RWPE1 (cell line): ENCODE measurements at regions not wholly inside any gene's neighbourhood (a gene's known extent, or its start where the extent isn't known, plus 50 kb on each side); places are given as distances from the start of the nearest gene placed in this dataset.
"Not testable (repeated sequence)": the region's sequence is repeated elsewhere in the genome, so short reads cannot be mapped to it uniquely, and the experiment has no call there.

Experiments
- CTCF ChIA-PET: fragments of 350-600 bp; sonication (Branson Sonifier 250); formaldehyde crosslinking; extraction: SDS; loops from one replicate; lab custom pipeline; 2021; lab: Yijun Ruan, JAX
- POLR2A ChIA-PET: fragments of 400-600 bp; formaldehyde crosslinking; extraction: SDS; loops from one replicate; lab custom pipeline; 2020; ENCODE audit warnings: antibody characterized with exemption; ENCODE audit not compliant: low non-redundant PET; lab: Yijun Ruan, JAX
- DNase-seq: peaks from one replicate; pipeline ENCODE4 v3.0.0; 2012; ENCODE audit warnings: low spot score
- H3K27ac ChIP-seq: fragments of 450-650 bp; 2 replicates; pipeline ENCODE4 v1.5.1; 2017
- TF ChIP-seq, protein P1 (sequence below): fragments of 450-650 bp; conservative IDR thresholded peaks from 2 replicates; pipeline ENCODE4 v1.5.1; 2017; ENCODE audit warnings: low read depth, mild to moderate bottlenecking

- ChIA-PET POLR2A (no interaction called here), CTCF (no interaction called here)
- TF ChIP-seq, protein P1, sequence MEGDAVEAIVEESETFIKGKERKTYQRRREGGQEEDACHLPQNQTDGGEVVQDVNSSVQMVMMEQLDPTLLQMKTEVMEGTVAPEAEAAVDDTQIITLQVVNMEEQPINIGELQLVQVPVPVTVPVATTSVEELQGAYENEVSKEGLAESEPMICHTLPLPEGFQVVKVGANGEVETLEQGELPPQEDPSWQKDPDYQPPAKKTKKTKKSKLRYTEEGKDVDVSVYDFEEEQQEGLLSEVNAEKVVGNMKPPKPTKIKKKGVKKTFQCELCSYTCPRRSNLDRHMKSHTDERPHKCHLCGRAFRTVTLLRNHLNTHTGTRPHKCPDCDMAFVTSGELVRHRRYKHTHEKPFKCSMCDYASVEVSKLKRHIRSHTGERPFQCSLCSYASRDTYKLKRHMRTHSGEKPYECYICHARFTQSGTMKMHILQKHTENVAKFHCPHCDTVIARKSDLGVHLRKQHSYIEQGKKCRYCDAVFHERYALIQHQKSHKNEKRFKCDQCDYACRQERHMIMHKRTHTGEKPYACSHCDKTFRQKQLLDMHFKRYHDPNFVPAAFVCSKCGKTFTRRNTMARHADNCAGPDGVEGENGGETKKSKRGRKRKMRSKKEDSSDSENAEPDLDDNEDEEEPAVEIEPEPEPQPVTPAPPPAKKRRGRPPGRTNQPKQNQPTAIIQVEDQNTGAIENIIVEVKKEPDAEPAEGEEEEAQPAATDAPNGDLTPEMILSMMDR: no peak
- DNase-seq: no peak
- no peak overlapping the region for H3K27ac ChIP-seq
Measured at GRCh38 chrX:12052109-12052508, 86.2 kb upstream of the FRMPD4 start.

- DNase-seq: no peak
- TF ChIP-seq, protein P1: no peak
- CTCF ChIA-PET: no interaction called here
- POLR2A ChIA-PET: no interaction called here
- no peak overlapping the region for H3K27ac ChIP-seq
Measured at GRCh38 chrX:12058087-12058486, 80.2 kb upstream of the FRMPD4 start.

DNA sequence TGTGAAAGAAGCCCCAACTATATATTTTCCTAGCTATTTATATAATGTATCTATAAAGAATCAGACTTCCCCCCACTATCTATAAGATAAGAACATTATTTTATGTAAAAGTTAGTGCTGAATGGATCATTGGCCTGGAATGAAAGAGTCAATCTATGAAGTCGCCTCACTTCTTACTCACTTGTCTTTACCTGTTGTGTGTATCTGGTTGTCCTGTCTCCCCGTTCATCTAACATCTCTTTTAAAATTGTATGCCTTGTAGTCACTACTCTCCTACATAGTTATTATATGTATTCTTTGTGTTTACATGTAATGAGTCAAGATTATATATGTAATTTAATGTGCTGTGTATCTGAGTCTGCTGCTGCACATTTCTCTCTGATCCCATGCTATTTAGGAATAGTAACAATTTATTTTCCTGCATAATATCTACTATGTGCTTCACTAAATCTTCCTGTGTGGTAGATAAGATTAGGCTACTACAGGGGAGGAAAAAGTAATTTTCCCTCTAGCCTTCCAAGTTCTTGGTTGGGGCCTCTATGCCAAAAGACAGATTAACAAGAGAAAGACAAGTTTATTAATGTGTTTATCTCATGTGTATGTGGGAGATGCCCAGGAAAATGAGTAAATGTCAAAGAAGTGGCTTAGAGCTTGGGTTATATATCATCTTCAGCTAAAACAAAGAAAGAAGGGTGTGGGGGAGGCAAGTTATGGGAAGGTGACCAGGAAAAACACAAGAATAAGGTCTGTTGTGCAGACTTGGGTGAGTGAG is 77.6 kb upstream of the FRMPD4 start:
- CTCF ChIA-PET: interaction anchor here (1.2 kb wide), 1 partner anchor 16 kb away, joined by 4 read pairs; no protein-coding TSS in a partner anchor
- no peak overlapping the region for H3K27ac ChIP-seq
- POLR2A ChIA-PET: no interaction called here
- no peak for DNase-seq
- TF ChIP-seq, protein P1: no peak

DNA sequence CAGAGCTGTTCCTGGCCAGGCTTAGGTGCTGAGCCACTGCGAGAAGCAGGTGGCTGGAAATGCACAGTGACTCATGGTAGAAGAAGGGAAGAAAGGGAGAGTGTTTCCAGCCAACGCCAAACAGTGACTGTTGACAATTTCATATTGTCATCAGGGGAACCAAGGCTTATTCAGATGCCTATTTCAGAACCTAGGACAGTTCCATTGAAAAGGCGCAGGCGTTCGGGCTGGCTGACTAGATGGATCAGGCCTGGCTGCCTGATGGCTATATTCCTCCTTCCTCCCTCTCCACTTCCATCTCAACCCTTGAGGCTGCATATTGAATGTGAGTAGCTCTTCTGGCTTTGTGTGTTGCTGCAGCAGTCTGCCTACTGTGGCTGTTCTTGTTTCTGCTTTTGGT is 73.0 kb upstream of the FRMPD4 start:
- ChIA-PET CTCF (no interaction called here), POLR2A (no interaction called here)
- TF ChIP-seq, protein P1: no peak
- peak; percentile 2 for DNase-seq
- H3K27ac ChIP-seq: no peak overlapping the region

GRCh38 chrX:12076046-12076445 is 62.2 kb upstream of the FRMPD4 start:
- TF ChIP-seq, protein P1: no peak
- H3K27ac ChIP-seq: no peak overlapping the region
- ChIA-PET CTCF (interaction anchor here (0.8 kb wide), 1 partner anchor 15 kb away, joined by 4 read pairs; no protein-coding TSS in a partner anchor), POLR2A (no interaction called here)
- DNase-seq: no peak

DNA sequence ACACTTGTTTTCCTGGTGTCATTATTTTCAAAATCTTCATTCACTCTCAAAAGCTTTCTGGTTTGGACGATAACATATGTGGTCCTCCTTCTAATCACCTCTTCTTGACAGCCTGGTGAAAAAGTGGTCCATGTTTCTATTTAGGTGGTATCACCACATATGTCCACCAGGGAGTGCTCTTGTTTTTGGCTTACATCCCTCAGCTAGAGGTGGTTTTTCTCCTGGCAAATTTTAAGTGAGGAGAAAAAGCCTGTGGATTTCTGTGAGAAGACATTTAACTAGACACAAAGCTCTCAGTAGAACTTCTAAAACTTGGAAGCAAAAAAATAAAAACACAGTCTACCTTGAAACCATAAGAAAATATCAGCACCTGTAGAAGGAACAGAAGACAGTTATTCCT is 58.0 kb upstream of the FRMPD4 start:
- POLR2A ChIA-PET: no interaction called here
- CTCF ChIA-PET: interaction anchor here (0.6 to 1.2 kb wide), 4 partner anchors 12 to 296 kb away, joined by 3 to 4 read pairs (median 3); no protein-coding TSS in a partner anchor
- TF ChIP-seq, protein P1: peak; percentile 17; the same call in 1 of the 2 replicates

GRCh38 chrX:12082959-12083358 is 55.3 kb upstream of the FRMPD4 start:
- DNase-seq, H3K27ac ChIP-seq, CTCF ChIA-PET, POLR2A ChIA-PET: not testable (repeated sequence)

More for the DNA sequence above, 58.0 kb upstream of the FRMPD4 start:
- peak; percentile 8 for DNase-seq
- H3K27ac ChIP-seq: no peak overlapping the region
